K562 (cell line): ENCODE measurements at regions not wholly inside any gene's neighbourhood (a gene's known extent, or its start where the extent isn't known, plus 50 kb on each side); places are given as distances from the start of the nearest gene placed in this dataset.

Experiments
- ATAC-seq: fragments of 200-7000 bp; cut with Tn5 transposase; 3 replicates; pipeline ENCODE4 v1.9.1; 2020; ENCODE audit warnings: moderate library complexity
- BruUV-seq: library from RNA; stranded (reverse); fragments of 400-500 nt; replicated peaks from 2 replicates; lab custom pipeline; 2021; lab: Mats Ljungman, UMichigan
- CTCF ChIA-PET: fragments of 300-600 bp; formaldehyde crosslinking; extraction: SDS; loops from one replicate; lab custom pipeline; 2021; ENCODE audit warnings: low intra/inter-chr PET ratio; lab: Yijun Ruan, JAX
- POLR2A ChIA-PET: fragments of 300-600, 350-650 bp; sonication (Branson Sonifier 250); formaldehyde crosslinking; extraction: SDS; loops from one replicate; lab custom pipeline; 2021; ENCODE audit warnings: antibody characterized with exemption, inconsistent platforms; lab: Yijun Ruan, JAX
- DNase-seq, 4 experiments: peaks; one replicate each; pipeline versions ENCODE4 v3.0.0 to v3.0.0-alpha.2; 2011 to 2018; ENCODE audit warnings: low spot score in 3 of 4, mixed read lengths in 3 of 4; ENCODE audit errors: extremely low read depth in 1 of 4
- FAIRE-seq: peaks from 2 replicates; lab custom pipeline; 2011; peaks lifted over from hg19 to GRCh38; lab: Jason Lieb, UNC
- H2AFZ ChIP-seq: 2 replicates; pipeline ENCODE4 v1.6.0; 2011; ENCODE audit warnings: low read depth, low read length, control low read depth, inconsistent platforms
- H3K27ac ChIP-seq: fragments of 200-600 bp; 3 replicates; pipeline ENCODE4 v1.8.0; 2011; ENCODE audit warnings: low read depth, mild to moderate bottlenecking, control low read depth, inconsistent platforms, low read length, moderate library complexity, mixed read lengths; ENCODE audit errors: extremely low read depth
- H3K27me3 ChIP-seq, 2 experiments: fragments of 300-600 bp in 1 of 2; 2 replicates in 1 of 2; 3 replicates in 1 of 2; pipeline versions ENCODE4 v1.6.0 to v1.8.0; 2011; ENCODE audit warnings: inconsistent platforms in 2 of 2, low read length in 2 of 2, mild to moderate bottlenecking in 1 of 2, mixed read lengths in 1 of 2, moderate library complexity in 1 of 2; ENCODE audit not compliant: control insufficient read depth in 2 of 2, insufficient read depth in 2 of 2
- H3K36me3 ChIP-seq: fragments of 300-600 bp; 3 replicates; pipeline ENCODE4 v1.8.0; 2011; ENCODE audit warnings: mild to moderate bottlenecking, low read length, inconsistent platforms; ENCODE audit not compliant: control insufficient read depth, insufficient read depth
- H3K4me1 ChIP-seq, 2 experiments: fragments of 200-600 bp in 1 of 2; replicated peaks in 1 of 2; 2 replicates in 1 of 2; 3 replicates in 1 of 2; pipeline versions ENCODE4 v1.5.1 to v1.8.0; 2011; ENCODE audit warnings: inconsistent platforms in 2 of 2, low read length in 2 of 2, mild to moderate bottlenecking in 1 of 2, mixed read lengths in 1 of 2, moderate library complexity in 1 of 2; ENCODE audit not compliant: control insufficient read depth in 2 of 2, insufficient read depth in 2 of 2
- H3K4me2 ChIP-seq: 2 replicates; pipeline ENCODE4 v1.6.1; 2011; ENCODE audit warnings: low read length, control low read depth, inconsistent platforms, mixed read lengths; ENCODE audit not compliant: insufficient read depth
- H3K4me3 ChIP-seq: fragments of 200-600 bp; sonication (generic), shearing (Covaris generic); 2 replicates; pipeline ENCODE4 v1.5.1; 2016; ENCODE audit warnings: control low read depth, inconsistent platforms
- H3K79me2 ChIP-seq: fragments of 200-600 bp; 3 replicates; pipeline ENCODE4 v1.8.0; 2011; ENCODE audit warnings: low read length, inconsistent platforms; ENCODE audit not compliant: control insufficient read depth, insufficient read depth
- H3K9ac ChIP-seq, 2 experiments: 2 replicates each; pipeline versions ENCODE4 v1.6.0 to v1.6.1; 2011; ENCODE audit warnings: low read depth in 2 of 2, low read length in 2 of 2, control low read depth in 1 of 2, inconsistent platforms in 1 of 2, mild to moderate bottlenecking in 1 of 2, mixed read lengths in 1 of 2; ENCODE audit not compliant: insufficient read depth in 1 of 2
- H3K9me1 ChIP-seq: one replicate; pipeline ENCODE4 v1.6.0; 2011; ENCODE audit warnings: inconsistent platforms, mild to moderate bottlenecking, low read length, moderate library complexity; ENCODE audit not compliant: control insufficient read depth, insufficient read depth
- H3K9me3 ChIP-seq: replicated peaks from 2 replicates; pipeline ENCODE4 v1.5.1; 2011; ENCODE audit warnings: low read depth, low read length, inconsistent platforms; ENCODE audit not compliant: control insufficient read depth, insufficient read depth
- H4K20me1 ChIP-seq: replicated peaks from 2 replicates; pipeline ENCODE4 v1.6.1; 2011; ENCODE audit warnings: low read length, inconsistent platforms, mixed read lengths; ENCODE audit not compliant: control insufficient read depth, insufficient read depth
- GATAD2B ChIP-seq: fragments of 450-650 bp; IDR thresholded peaks from 2 replicates; pipeline ENCODE4 v1.6.1; 2017; ENCODE audit warnings: mild to moderate bottlenecking, borderline replicate concordance
- GTF2F1 ChIP-seq: IDR thresholded peaks from 2 replicates; pipeline ENCODE4 v1.6.1; 2011; ENCODE audit warnings: low read depth, low read length, improper control_type of control experiment
- NFIX ChIP-seq: fragments of 250-450 bp; sonication (Bioruptor Pico); IDR thresholded peaks from 2 replicates; pipeline ENCODE4 v1.4.0; 2020; ENCODE audit warnings: low read depth, mild to moderate bottlenecking, moderate library complexity
- NR2C1 ChIP-seq, 2 experiments: fragments of 450-650 bp; IDR thresholded peaks; 2 replicates each; pipeline ENCODE4 v1.6.1; 2017; ENCODE audit warnings: mild to moderate bottlenecking in 2 of 2, antibody characterized with exemption in 1 of 2, inconsistent platforms in 1 of 2, missing compliant biosample characterization in 1 of 2, missing genetic modification characterization in 1 of 2
- POLR2G ChIP-seq: fragments of 200-400 bp; formaldehyde crosslinking; IDR thresholded peaks from 2 replicates; pipeline ENCODE4 v1.6.1; 2017; ENCODE audit warnings: low read depth, mild to moderate bottlenecking, antibody characterized with exemption, low read length, moderate library complexity
- STAG1 ChIP-seq: sonication (generic); formaldehyde crosslinking; IDR thresholded peaks from 2 replicates; pipeline ENCODE4 v1.5.0; 2020; ENCODE audit warnings: missing genetic modification reagents, borderline replicate concordance
- ZNF324 ChIP-seq: fragments of 250-450 bp; sonication (Bioruptor Pico); IDR thresholded peaks from 2 replicates; pipeline ENCODE4 v1.4.0; 2020; ENCODE audit warnings: mild to moderate bottlenecking
- ZZZ3 ChIP-seq: fragments of 450-650 bp; IDR thresholded peaks from 2 replicates; pipeline ENCODE4 v1.6.1; 2016; ENCODE audit warnings: antibody characterized with exemption, mild to moderate bottlenecking, moderate library complexity
- WGBS: fragments of 100-300 bp; shearing (Covaris generic); methylation state at CpG from one replicate; pipeline ENCODE4 v1.1.6; 2016; ENCODE audit warnings: low coverage, mixed read lengths; ENCODE audit not compliant: insufficient coverage; ENCODE audit errors: missing lambda C conversion rate; 5-methylcytosine and 5-hydroxymethylcytosine counted together
- in situ Hi-C: fragments of 300-500 bp; cut with MboI; formaldehyde crosslinking; loops from 4 replicates; pipeline ENCODE4 v1.15.0; 2018; ENCODE audit warnings: inconsistent platforms, mixed read lengths
- intact Hi-C: fragments of 100-400 bp; cut with micrococcal nuclease; formaldehyde crosslinking; loops from 2 replicates; pipeline ENCODE4 v1.14.2; 2022
- TF ChIP-seq, protein P1 (sequence below): sonication (generic); formaldehyde crosslinking; IDR thresholded peaks from 2 replicates; pipeline ENCODE4 v1.8.1; 2022; ENCODE audit warnings: missing genetic modification reagents
- TF ChIP-seq, protein P2 (sequence below): fragments of 450-650 bp; conservative IDR thresholded peaks from 2 replicates; pipeline ENCODE4 v1.6.1; 2016; ENCODE audit warnings: missing genetic modification characterization, low read depth, mild to moderate bottlenecking, control low read depth, missing compliant biosample characterization
- TF ChIP-seq, protein P3 (sequence below): fragments of 450-650 bp; IDR thresholded peaks from 2 replicates; pipeline ENCODE4 v1.6.1; 2018; ENCODE audit not compliant: partially characterized antibody
- TF ChIP-seq, protein P4 (sequence below): fragments of 250-450 bp; sonication (Bioruptor Pico); IDR thresholded peaks from 2 replicates; pipeline ENCODE4 v1.5.0; 2020; ENCODE audit warnings: mild to moderate bottlenecking, borderline replicate concordance

DNA sequence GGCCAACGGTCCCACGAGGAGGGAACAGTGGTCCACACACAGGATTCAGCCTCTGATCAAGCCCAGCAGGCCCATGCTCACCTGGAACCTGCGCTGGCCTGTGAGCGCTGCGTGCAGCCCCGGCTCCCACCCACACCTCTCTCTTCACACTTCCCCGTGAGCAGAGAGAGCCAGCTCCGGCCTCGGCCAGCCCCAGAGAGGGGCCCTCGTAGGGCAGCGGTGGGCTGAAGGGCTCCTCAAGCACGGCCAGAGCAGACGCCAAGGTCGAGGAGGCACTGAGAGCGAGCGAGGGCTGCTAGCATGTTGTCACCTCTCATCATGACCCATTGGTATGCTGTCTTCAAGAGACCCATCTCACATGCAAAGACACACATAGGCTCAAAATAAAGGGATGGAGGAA is 83.0 kb upstream of the FMR1 start (continued):
- TF ChIP-seq, protein P1, sequence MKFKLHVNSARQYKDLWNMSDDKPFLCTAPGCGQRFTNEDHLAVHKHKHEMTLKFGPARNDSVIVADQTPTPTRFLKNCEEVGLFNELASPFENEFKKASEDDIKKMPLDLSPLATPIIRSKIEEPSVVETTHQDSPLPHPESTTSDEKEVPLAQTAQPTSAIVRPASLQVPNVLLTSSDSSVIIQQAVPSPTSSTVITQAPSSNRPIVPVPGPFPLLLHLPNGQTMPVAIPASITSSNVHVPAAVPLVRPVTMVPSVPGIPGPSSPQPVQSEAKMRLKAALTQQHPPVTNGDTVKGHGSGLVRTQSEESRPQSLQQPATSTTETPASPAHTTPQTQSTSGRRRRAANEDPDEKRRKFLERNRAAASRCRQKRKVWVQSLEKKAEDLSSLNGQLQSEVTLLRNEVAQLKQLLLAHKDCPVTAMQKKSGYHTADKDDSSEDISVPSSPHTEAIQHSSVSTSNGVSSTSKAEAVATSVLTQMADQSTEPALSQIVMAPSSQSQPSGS (CRISPR knock-in tag), result no peak
- TF ChIP-seq POLR2G, result no peak
- TF ChIP-seq NR2C1 (IDR thresholded peaks at IDR 0.05), result no peak
- no peak for TF ChIP-seq NR2C1 (tag; IDR thresholded peaks at IDR 0.05)
- TF ChIP-seq GATAD2B, result no peak
- TF ChIP-seq, all 486 proteins: peak for 0

DNA sequence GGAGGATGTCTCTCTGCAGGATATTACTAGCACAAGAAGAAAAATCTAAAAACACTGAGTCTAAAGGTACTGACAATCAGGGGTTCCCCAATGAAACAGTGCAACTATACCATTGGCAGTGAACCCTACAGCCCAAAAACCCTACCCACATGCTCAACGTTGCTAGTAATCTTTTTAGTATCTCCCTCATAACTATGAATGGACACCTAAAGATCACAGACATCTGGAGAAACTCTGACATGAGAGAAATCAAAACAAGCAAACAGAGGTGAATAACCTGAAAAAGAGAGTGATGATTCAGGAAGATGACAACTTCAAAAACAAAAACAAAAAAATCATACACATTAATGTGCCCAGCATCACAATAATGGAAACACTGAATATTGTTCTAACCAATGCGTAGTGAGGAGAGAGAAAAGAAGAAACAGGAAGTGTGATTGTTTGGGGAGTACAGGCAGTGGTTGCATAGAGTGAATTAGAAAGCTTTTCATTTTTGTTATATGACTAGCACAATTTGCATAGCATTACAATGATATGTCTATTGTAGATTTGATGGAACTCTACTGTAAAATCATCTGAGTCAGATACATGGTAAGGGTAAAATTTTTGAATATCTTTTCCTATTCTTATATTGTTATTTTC is 78.9 kb upstream of the FMR1 start:
- intact Hi-C loops (no loop called here), in situ Hi-C loops (no loop called here)
- FAIRE-seq, result no peak
- Histone ChIP-seq H3K9ac (no peak overlapping the region), H3K4me2 (no peak overlapping the region), H3K9me3 (no peaks in the 10 kb centered on the region), H3K27ac (no peak overlapping the region), H3K79me2 (no peaks in the 10 kb centered on the region), H4K20me1 (no peaks in the 10 kb centered on the region), H3K36me3 (no peaks in the 10 kb centered on the region), H3K9me1 (no peaks in the 10 kb centered on the region), H3K4me1 (no peaks in the 10 kb centered on the region), H3K27me3 (no peaks in the 10 kb centered on the region), H3K4me3 (no peak overlapping the region), H2AFZ (no peak overlapping the region)
- CTCF ChIA-PET, result no interaction called here
- ATAC-seq, result no peak
- WGBS, result 0% methylated on average over 2 of the region's 2 CpGs
- no peak for DNase-seq
- POLR2A ChIA-PET, result no interaction called here
- no TSS peak for BruUV-seq
- TF ChIP-seq GTF2F1, result no peak
- TF ChIP-seq, protein P2, sequence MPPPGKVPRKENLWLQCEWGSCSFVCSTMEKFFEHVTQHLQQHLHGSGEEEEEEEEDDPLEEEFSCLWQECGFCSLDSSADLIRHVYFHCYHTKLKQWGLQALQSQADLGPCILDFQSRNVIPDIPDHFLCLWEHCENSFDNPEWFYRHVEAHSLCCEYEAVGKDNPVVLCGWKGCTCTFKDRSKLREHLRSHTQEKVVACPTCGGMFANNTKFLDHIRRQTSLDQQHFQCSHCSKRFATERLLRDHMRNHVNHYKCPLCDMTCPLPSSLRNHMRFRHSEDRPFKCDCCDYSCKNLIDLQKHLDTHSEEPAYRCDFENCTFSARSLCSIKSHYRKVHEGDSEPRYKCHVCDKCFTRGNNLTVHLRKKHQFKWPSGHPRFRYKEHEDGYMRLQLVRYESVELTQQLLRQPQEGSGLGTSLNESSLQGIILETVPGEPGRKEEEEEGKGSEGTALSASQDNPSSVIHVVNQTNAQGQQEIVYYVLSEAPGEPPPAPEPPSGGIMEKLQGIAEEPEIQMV (tag), result no peak
- TF ChIP-seq ZNF324 (CRISPR knock-in tag), result no peak
- no peak for TF ChIP-seq STAG1 (CRISPR knock-in tag)
- TF ChIP-seq ZZZ3, result no peak
- TF ChIP-seq, protein P3, sequence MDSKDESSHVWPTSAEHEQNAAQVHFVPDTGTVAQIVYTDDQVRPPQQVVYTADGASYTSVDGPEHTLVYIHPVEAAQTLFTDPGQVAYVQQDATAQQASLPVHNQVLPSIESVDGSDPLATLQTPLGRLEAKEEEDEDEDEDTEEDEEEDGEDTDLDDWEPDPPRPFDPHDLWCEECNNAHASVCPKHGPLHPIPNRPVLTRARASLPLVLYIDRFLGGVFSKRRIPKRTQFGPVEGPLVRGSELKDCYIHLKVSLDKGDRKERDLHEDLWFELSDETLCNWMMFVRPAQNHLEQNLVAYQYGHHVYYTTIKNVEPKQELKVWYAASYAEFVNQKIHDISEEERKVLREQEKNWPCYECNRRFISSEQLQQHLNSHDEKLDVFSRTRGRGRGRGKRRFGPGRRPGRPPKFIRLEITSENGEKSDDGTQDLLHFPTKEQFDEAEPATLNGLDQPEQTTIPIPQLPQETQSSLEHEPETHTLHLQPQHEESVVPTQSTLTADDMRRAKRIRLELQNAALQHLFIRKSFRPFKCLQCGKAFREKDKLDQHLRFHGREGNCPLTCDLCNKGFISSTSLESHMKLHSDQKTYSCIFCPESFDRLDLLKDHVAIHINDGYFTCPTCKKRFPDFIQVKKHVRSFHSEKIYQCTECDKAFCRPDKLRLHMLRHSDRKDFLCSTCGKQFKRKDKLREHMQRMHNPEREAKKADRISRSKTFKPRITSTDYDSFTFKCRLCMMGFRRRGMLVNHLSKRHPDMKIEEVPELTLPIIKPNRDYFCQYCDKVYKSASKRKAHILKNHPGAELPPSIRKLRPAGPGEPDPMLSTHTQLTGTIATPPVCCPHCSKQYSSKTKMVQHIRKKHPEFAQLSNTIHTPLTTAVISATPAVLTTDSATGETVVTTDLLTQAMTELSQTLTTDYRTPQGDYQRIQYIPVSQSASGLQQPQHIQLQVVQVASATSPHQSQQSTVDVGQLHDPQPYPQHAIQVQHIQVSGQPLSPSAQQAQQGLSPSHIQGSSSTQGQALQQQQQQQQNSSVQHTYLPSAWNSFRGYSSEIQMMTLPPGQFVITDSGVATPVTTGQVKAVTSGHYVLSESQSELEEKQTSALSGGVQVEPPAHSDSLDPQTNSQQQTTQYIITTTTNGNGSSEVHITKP, result no peak
- no peak for TF ChIP-seq NFIX (CRISPR knock-in tag)
- TF ChIP-seq, protein P4, sequence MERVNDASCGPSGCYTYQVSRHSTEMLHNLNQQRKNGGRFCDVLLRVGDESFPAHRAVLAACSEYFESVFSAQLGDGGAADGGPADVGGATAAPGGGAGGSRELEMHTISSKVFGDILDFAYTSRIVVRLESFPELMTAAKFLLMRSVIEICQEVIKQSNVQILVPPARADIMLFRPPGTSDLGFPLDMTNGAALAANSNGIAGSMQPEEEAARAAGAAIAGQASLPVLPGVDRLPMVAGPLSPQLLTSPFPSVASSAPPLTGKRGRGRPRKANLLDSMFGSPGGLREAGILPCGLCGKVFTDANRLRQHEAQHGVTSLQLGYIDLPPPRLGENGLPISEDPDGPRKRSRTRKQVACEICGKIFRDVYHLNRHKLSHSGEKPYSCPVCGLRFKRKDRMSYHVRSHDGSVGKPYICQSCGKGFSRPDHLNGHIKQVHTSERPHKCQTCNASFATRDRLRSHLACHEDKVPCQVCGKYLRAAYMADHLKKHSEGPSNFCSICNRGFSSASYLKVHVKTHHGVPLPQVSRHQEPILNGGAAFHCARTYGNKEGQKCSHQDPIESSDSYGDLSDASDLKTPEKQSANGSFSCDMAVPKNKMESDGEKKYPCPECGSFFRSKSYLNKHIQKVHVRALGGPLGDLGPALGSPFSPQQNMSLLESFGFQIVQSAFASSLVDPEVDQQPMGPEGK (CRISPR knock-in tag), result no peak
